ENCODE measurements at regions not wholly inside any gene's neighbourhood (a gene's known extent, or its start where the extent isn't known, plus 50 kb on each side); places are given as distances from the start of the nearest gene placed in this dataset.

DNA sequence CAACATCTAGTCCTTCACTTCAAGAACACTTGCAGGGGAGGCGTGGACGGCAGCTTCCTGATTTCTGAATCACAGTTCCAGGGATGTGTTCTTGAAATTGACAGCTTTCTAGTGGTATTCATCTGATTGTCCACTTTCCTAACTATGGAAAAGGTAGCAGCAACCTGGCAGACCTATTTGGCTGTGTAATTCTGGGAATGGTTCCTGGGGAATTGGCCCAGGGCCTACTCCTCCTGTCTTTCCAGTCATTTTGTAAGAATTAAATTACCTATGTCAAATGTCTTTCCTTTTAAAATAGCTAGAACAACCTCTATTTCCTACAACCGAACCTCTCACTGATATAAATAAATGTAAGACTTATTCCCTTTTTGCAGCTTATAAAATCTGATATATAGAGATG, 85.5 kb upstream of the RSPO3 start:
- TF ChIP-seq, protein P1, sequence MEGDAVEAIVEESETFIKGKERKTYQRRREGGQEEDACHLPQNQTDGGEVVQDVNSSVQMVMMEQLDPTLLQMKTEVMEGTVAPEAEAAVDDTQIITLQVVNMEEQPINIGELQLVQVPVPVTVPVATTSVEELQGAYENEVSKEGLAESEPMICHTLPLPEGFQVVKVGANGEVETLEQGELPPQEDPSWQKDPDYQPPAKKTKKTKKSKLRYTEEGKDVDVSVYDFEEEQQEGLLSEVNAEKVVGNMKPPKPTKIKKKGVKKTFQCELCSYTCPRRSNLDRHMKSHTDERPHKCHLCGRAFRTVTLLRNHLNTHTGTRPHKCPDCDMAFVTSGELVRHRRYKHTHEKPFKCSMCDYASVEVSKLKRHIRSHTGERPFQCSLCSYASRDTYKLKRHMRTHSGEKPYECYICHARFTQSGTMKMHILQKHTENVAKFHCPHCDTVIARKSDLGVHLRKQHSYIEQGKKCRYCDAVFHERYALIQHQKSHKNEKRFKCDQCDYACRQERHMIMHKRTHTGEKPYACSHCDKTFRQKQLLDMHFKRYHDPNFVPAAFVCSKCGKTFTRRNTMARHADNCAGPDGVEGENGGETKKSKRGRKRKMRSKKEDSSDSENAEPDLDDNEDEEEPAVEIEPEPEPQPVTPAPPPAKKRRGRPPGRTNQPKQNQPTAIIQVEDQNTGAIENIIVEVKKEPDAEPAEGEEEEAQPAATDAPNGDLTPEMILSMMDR (IDR thresholded peaks at IDR 0.05; ENCODE audit: low read length) = no peak
- TF ChIP-seq EZH2 (IDR thresholded peaks at IDR 0.05; ENCODE audit: borderline replicate concordance, low read length) = no peak

Data from OCI-LY1 (cell line).